OCI-M2 (cell line): ENCODE measurements at regions not wholly inside any gene's neighbourhood (a gene's known extent, or its start where the extent isn't known, plus 50 kb on each side); places are given as distances from the start of the nearest gene placed in this dataset.

Source experiments
- DNase-seq: peaks from one replicate; lab custom pipeline; 2025; ENCODE audit not compliant: unreplicated experiment; lab: John Stamatoyannopoulos, UW

GRCh38 chr5:18027241-18027867 lies 393.1 kb downstream of the TAF11L14 start:
- DNase-seq = no peak

- DNase-seq = no peak
Measured at GRCh38 chr5:18028036-18028435, 393.8 kb downstream of the TAF11L14 start.

GRCh38 chr5:18032744-18033143 lies 398.5 kb downstream of the TAF11L14 start:
- DNase-seq = no peak

- no peak for DNase-seq
Measured at GRCh38 chr5:18036531-18036930, 402.3 kb downstream of the TAF11L14 start.

GRCh38 chr5:18037718-18038117 lies 403.5 kb downstream of the TAF11L14 start:
- no peak for DNase-seq

GRCh38 chr5:18043344-18043743 lies 409.1 kb downstream of the TAF11L14 start:
- DNase-seq = no peak

- no peak for DNase-seq
Measured at GRCh38 chr5:18048449-18048848, 414.2 kb downstream of the TAF11L14 start.

GRCh38 chr5:18050345-18050744 lies 416.1 kb downstream of the TAF11L14 start:
- no peak for DNase-seq

- DNase-seq = no peak
Measured at GRCh38 chr5:18050776-18051175, 416.5 kb downstream of the TAF11L14 start.

- no peak for DNase-seq
Measured at GRCh38 chr5:18051953-18052352, 417.7 kb downstream of the TAF11L14 start.

GRCh38 chr5:18052569-18052968 lies 418.3 kb downstream of the TAF11L14 start:
- no peak for DNase-seq

GRCh38 chr5:18057725-18058124 lies 423.5 kb downstream of the TAF11L14 start:
- DNase-seq = no peak

GRCh38 chr5:18067615-18068014 lies 433.4 kb downstream of the TAF11L14 start:
- no peak for DNase-seq

GRCh38 chr5:18068826-18069225 lies 434.6 kb downstream of the TAF11L14 start:
- no peak for DNase-seq

- no peak for DNase-seq
Measured at GRCh38 chr5:18069790-18070189, 435.5 kb downstream of the TAF11L14 start.

- DNase-seq = no peak
Measured at GRCh38 chr5:18072600-18072999, 438.3 kb downstream of the TAF11L14 start.

GRCh38 chr5:18074961-18075360 lies 440.7 kb downstream of the TAF11L14 start:
- DNase-seq = no peak

- DNase-seq = no peak
Measured at GRCh38 chr5:18078157-18078556, 443.9 kb downstream of the TAF11L14 start.

- no peak for DNase-seq
Measured at GRCh38 chr5:18079831-18080230, 445.6 kb downstream of the TAF11L14 start.

GRCh38 chr5:18088020-18088579 lies 453.8 kb downstream of the TAF11L14 start:
- DNase-seq = no peak

- no peak for DNase-seq
Measured at GRCh38 chr5:18090177-18090576, 455.9 kb downstream of the TAF11L14 start.

- DNase-seq = no peak
Measured at GRCh38 chr5:18091142-18091541, 456.9 kb downstream of the TAF11L14 start.

GRCh38 chr5:18091758-18092157 lies 457.5 kb downstream of the TAF11L14 start:
- DNase-seq = no peak
